Sigmoid colon (tissue), 3 donors: ENCODE measurements at regions not wholly inside any gene's neighbourhood (a gene's known extent, or its start where the extent isn't known, plus 50 kb on each side); places are given as distances from the start of the nearest gene placed in this dataset.

Source experiments
- CTCF ChIP-seq, 4 experiments: fragments of 450-650 bp in 3 of 4; fragments of 200-600 bp in 1 of 4; IDR thresholded peaks; one replicate each; pipeline ENCODE4 v1.5.1; 2016 to 2019; ENCODE audit warnings: antibody characterized with exemption in 4 of 4, mild to moderate bottlenecking in 3 of 4, moderate library complexity in 2 of 4
- POLR2A ChIP-seq, 2 donors: fragments of 450-650 bp; IDR thresholded peaks; one replicate each; pipeline ENCODE4 v1.6.1; 2016; ENCODE audit warnings: antibody characterized with exemption in 2 of 2, mild to moderate bottlenecking in 2 of 2, moderate library complexity in 2 of 2

DNA sequence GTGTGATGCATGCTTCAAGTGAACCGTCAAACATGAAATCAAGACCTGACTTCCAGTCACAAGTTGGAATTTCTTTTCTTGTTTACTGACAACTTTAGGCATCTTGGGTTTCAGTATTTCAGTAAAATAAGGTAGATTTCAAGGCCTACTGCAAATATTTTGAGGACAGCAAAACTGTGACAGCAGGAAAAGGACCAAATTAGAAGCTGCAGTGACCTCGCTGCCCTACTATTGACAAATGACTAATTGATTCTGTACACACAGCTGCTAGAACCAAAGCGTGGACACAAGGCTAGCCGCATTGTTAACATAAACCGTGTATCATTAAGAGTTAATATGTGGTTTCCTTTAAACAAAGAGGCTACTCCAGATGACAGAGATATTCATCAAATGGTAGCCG, 105.7 kb upstream of the SEC61G start:
- TF ChIP-seq CTCF (IDR thresholded peaks at IDR 0.05) (no peak), POLR2A (IDR thresholded peaks at IDR 0.05) (no peak)
